Endothelial cell of umbilical vein (primary cell): ENCODE measurements at regions not wholly inside any gene's neighbourhood (a gene's known extent, or its start where the extent isn't known, plus 50 kb on each side); places are given as distances from the start of the nearest gene placed in this dataset.

Experiments used
- BruUV-seq: library from RNA; stranded (reverse); fragments of 400-500 nt; replicated peaks from 2 replicates; lab custom pipeline; 2021; lab: Mats Ljungman, UMichigan
- CTCF ChIA-PET: fragments of 300-600, 350-600 bp; sonication (Branson Sonifier 250); formaldehyde crosslinking; loops from one replicate; lab custom pipeline; 2021; ENCODE audit warnings: antibody characterized with exemption, inconsistent platforms; lab: Charles Lee
- POLR2A ChIA-PET: fragments of 300-600, 350-600 bp; sonication (Branson Sonifier 250); formaldehyde crosslinking; loops from one replicate; lab custom pipeline; 2021; ENCODE audit warnings: antibody characterized with exemption, inconsistent platforms; lab: Charles Lee
- DNase-seq: peaks from one replicate; pipeline ENCODE4 v3.0.0-alpha.2; 2011; ENCODE audit warnings: low read depth, low spot score
- FAIRE-seq: peaks from 2 replicates; lab custom pipeline; 2011; peaks lifted over from hg19 to GRCh38; lab: Jason Lieb, UNC
- H2AFZ ChIP-seq: 2 replicates; pipeline ENCODE4 v1.6.0; 2012; ENCODE audit warnings: low read depth, low read length, control low read depth, inconsistent platforms
- H3K27ac ChIP-seq: 2 replicates; pipeline ENCODE4 v1.5.1; 2011; ENCODE audit warnings: low read depth, mild to moderate bottlenecking, control low read depth, low read length, moderate library complexity; ENCODE audit not compliant: insufficient read depth
- H3K27me3 ChIP-seq, 2 experiments: 2 replicates each; pipeline versions ENCODE4 v1.6.0 to v1.6.1; 2011; ENCODE audit warnings: low read length in 2 of 2, mixed read lengths in 1 of 2; ENCODE audit not compliant: control insufficient read depth in 2 of 2, insufficient read depth in 2 of 2
- H3K36me3 ChIP-seq, 2 experiments: 2 replicates in 1 of 2; 3 replicates in 1 of 2; pipeline ENCODE4 v1.5.1; 2011; ENCODE audit warnings: low read length in 2 of 2, mild to moderate bottlenecking in 1 of 2, moderate library complexity in 1 of 2; ENCODE audit not compliant: control insufficient read depth in 2 of 2, insufficient read depth in 2 of 2; ENCODE audit errors: extremely low read depth in 1 of 2
- H3K4me1 ChIP-seq: 3 replicates; pipeline ENCODE4 v1.5.1; 2011; ENCODE audit warnings: mild to moderate bottlenecking, low read length; ENCODE audit not compliant: control insufficient read depth, insufficient read depth; ENCODE audit errors: extremely low read depth
- H3K4me2 ChIP-seq: 2 replicates; pipeline ENCODE4 v1.6.1; 2011; ENCODE audit warnings: low read length, control low read depth, mixed read lengths; ENCODE audit not compliant: insufficient read depth
- H3K4me3 ChIP-seq, 3 experiments: fragments of 200-600 bp in 1 of 3; sonication (generic), shearing (Covaris generic) in 1 of 3; replicated peaks in 1 of 3; 2 replicates each; pipeline ENCODE4 v1.5.1; 2011 to 2016; ENCODE audit warnings: control low read depth in 3 of 3, low read length in 3 of 3, mild to moderate bottlenecking in 2 of 3, inconsistent platforms in 1 of 3, low read depth in 1 of 3, moderate library complexity in 1 of 3; ENCODE audit not compliant: insufficient read depth in 1 of 3
- H3K79me2 ChIP-seq: 2 replicates; pipeline ENCODE4 v1.6.0; 2012; ENCODE audit warnings: low read length, inconsistent platforms; ENCODE audit not compliant: control insufficient read depth, insufficient read depth
- H3K9ac ChIP-seq: replicated peaks from 2 replicates; pipeline ENCODE3; 2011; ENCODE audit warnings: low read length, control low read depth; ENCODE audit not compliant: insufficient read depth; ENCODE audit errors: extremely low read depth
- H3K9me1 ChIP-seq: replicated peaks from 3 replicates; pipeline ENCODE4 v1.6.0; 2011; ENCODE audit warnings: mild to moderate bottlenecking, low read length; ENCODE audit not compliant: control insufficient read depth, insufficient read depth; ENCODE audit errors: extremely low read depth
- H3K9me3 ChIP-seq: replicated peaks from 2 replicates; pipeline ENCODE4 v1.5.1; 2012; ENCODE audit warnings: low read length, inconsistent platforms; ENCODE audit not compliant: control insufficient read depth, insufficient read depth
- H4K20me1 ChIP-seq: replicated peaks from 2 replicates; pipeline ENCODE3; 2011; ENCODE audit warnings: mild to moderate bottlenecking, low read length; ENCODE audit not compliant: control insufficient read depth, insufficient read depth; ENCODE audit errors: extremely low read depth
- CTCF ChIP-seq, 2 donors: IDR thresholded peaks; 1 replicate in 1 of 2; 2 replicates in 1 of 2; pipeline ENCODE4 v1.5.1; 2011; ENCODE audit warnings: low read length in 2 of 2, mild to moderate bottlenecking in 2 of 2, moderate library complexity in 2 of 2, control low read depth in 1 of 2, inconsistent platforms in 1 of 2, low read depth in 1 of 2; ENCODE audit not compliant: insufficient read depth in 1 of 2; ENCODE audit errors: extremely low read depth in 1 of 2
- EZH2 ChIP-seq: IDR thresholded peaks from 2 replicates; pipeline ENCODE4 v1.6.1; 2012; ENCODE audit warnings: borderline replicate concordance, low read depth, mild to moderate bottlenecking, moderate library complexity, low read length, inconsistent platforms; ENCODE audit not compliant: severe bottlenecking
- FOS ChIP-seq: IDR thresholded peaks from 2 replicates; pipeline ENCODE4 v1.6.1; 2011; ENCODE audit warnings: mild to moderate bottlenecking, low read length, moderate library complexity, borderline replicate concordance; ENCODE audit not compliant: insufficient read depth
- GATA2 ChIP-seq: IDR thresholded peaks from 2 replicates; pipeline ENCODE4 v1.7.0; 2011; ENCODE audit warnings: low read depth, mild to moderate bottlenecking, moderate library complexity, mixed read lengths, low read length; ENCODE audit not compliant: insufficient read length, insufficient read depth
- JUN ChIP-seq: IDR thresholded peaks from 2 replicates; pipeline ENCODE4 v1.6.1; 2011; ENCODE audit warnings: borderline replicate concordance, low read depth; ENCODE audit not compliant: insufficient read length, insufficient read depth
- MAX ChIP-seq: IDR thresholded peaks from 2 replicates; pipeline ENCODE4 v1.6.1; 2011; ENCODE audit not compliant: insufficient read depth, insufficient read length
- MYC ChIP-seq: IDR thresholded peaks from one replicate; pipeline ENCODE4 v1.6.1; 2011; ENCODE audit warnings: mild to moderate bottlenecking, low read depth, low read length
- POLR2A ChIP-seq: IDR thresholded peaks from 2 replicates; pipeline ENCODE4 v1.6.1; 2012; ENCODE audit warnings: low read depth, mild to moderate bottlenecking, control low read depth, low read length
- POLR2AphosphoS5 ChIP-seq: IDR thresholded peaks from 2 replicates; pipeline ENCODE4 v1.6.1; 2012; ENCODE audit warnings: low read depth, mild to moderate bottlenecking, control low read depth, low read length, moderate library complexity; ENCODE audit not compliant: insufficient read depth
- dilution Hi-C: fragments of 300-500 bp; cut with MboI; formaldehyde crosslinking; loops from one replicate; pipeline ENCODE4 v1.15.0; 2019; ENCODE audit warnings: low sequenced_read_pairs; ENCODE audit not compliant: extremely low pct_ligation_motif_present
- intact Hi-C: fragments of 100-400 bp; cut with micrococcal nuclease; formaldehyde crosslinking; loops from one replicate; pipeline ENCODE4 v1.10.0; 2022

GRCh38 chr17:65446838-65447526 lies 114.5 kb downstream of the AXIN2 start:
- TF ChIP-seq MYC (no peak), POLR2A (no peak)
- H4K20me1 ChIP-seq: no peaks in the 10 kb centered on the region
- intact Hi-C loops: no loop called here
- dilution Hi-C loops: no loop called here
- no peaks in the 10 kb centered on the region for H3K36me3 ChIP-seq
- BruUV-seq: no TSS peak
- no peak overlapping the region for H3K27ac ChIP-seq
- H3K4me2 ChIP-seq: no peak overlapping the region
- FAIRE-seq: no peak
- no peak overlapping the region for H3K4me3 ChIP-seq
- POLR2A ChIA-PET: no interaction called here
- no peaks in the 10 kb centered on the region for H3K4me1 ChIP-seq
- no peaks in the 10 kb centered on the region for H3K79me2 ChIP-seq
- peaks cover 4 to 9% of the 10 kb centered on the region in 2 experiments for H3K27me3 ChIP-seq
- CTCF ChIA-PET: no interaction called here
- DNase-seq: no peak
- H3K9me3 ChIP-seq: no peaks in the 10 kb centered on the region
- no peak overlapping the region for H3K9ac ChIP-seq
- H3K9me1 ChIP-seq: no peaks in the 10 kb centered on the region
- no peak overlapping the region for H2AFZ ChIP-seq

- Histone ChIP-seq H3K4me3 (no peak overlapping the region), H3K79me2 (no peaks in the 10 kb centered on the region), H3K9me1 (no peaks in the 10 kb centered on the region), H3K9me3 (no peaks in the 10 kb centered on the region), H3K4me2 (no peak overlapping the region), H3K4me1 (no peaks in the 10 kb centered on the region), H2AFZ (no peak overlapping the region), H3K9ac (no peak overlapping the region), H3K27ac (no peak overlapping the region), H3K27me3 (peaks cover 4 to 7% of the 10 kb centered on the region in 2 experiments), H3K36me3 (no peaks in the 10 kb centered on the region), H4K20me1 (no peaks in the 10 kb centered on the region)
- DNase-seq: no peak
- POLR2A ChIA-PET: no interaction called here
- no TSS peak for BruUV-seq
- no peak for FAIRE-seq
- TF ChIP-seq POLR2AphosphoS5 (no peak), CTCF (IDR thresholded peaks at IDR 0.05; ENCODE audit: extremely low read depth in 1 of 2, insufficient read depth in 1 of 2, low read depth in 1 of 2, low read length in 2 of 2) (no peak), FOS (no peak), MYC (no peak), EZH2 (no peak), POLR2A (no peak), MAX (no peak), GATA2 (no peak), JUN (no peak)
- CTCF ChIA-PET: no interaction called here
- intact Hi-C loops: no loop called here
- dilution Hi-C loops: no loop called here
Measured at GRCh38 chr17:65446043-65446442, 115.4 kb downstream of the AXIN2 start.
